NT2/D1 (cell line): ENCODE measurements at regions not wholly inside any gene's neighbourhood (a gene's known extent, or its start where the extent isn't known, plus 50 kb on each side); places are given as distances from the start of the nearest gene placed in this dataset.

ENCODE experiments used
- YY1 ChIP-seq: IDR thresholded peaks from 2 replicates; pipeline ENCODE4 v1.6.1; 2011; ENCODE audit not compliant: insufficient read length, insufficient read depth
- ZNF274 ChIP-seq: IDR thresholded peaks from 2 replicates; pipeline ENCODE4 v1.6.1; 2011; ENCODE audit warnings: mild to moderate bottlenecking, low read depth, low read length

- TF ChIP-seq YY1 = no peak
- TF ChIP-seq ZNF274 = no peak
Observed at GRCh38 chr3:117893001-117893400, 1141.6 kb downstream of the IGSF11 start.
